KOPT-K1 (cell line): ENCODE measurements at regions not wholly inside any gene's neighbourhood (a gene's known extent, or its start where the extent isn't known, plus 50 kb on each side); places are given as distances from the start of the nearest gene placed in this dataset.

Experiments
- H3K27ac ChIP-seq: fragments of 200-600 bp; sonication (generic); 2 replicates; pipeline ENCODE4 v1.5.1; 2016; ENCODE audit warnings: antibody characterized with exemption, mild to moderate bottlenecking, low read depth, low read length; ENCODE audit not compliant: poor library complexity, severe bottlenecking
- H3K36me3 ChIP-seq: fragments of 200-600 bp; sonication (generic); 2 replicates; pipeline ENCODE4 v1.5.1; 2017; ENCODE audit warnings: antibody characterized with exemption, mild to moderate bottlenecking, low read length, moderate library complexity; ENCODE audit not compliant: insufficient read depth
- H3K9me3 ChIP-seq: fragments of 200-600 bp; sonication (generic); 2 replicates; pipeline ENCODE4 v1.5.1; 2017; ENCODE audit warnings: antibody characterized with exemption, low read length, mild to moderate bottlenecking; ENCODE audit not compliant: insufficient read depth, poor library complexity, severe bottlenecking

GRCh38 chr4:123606946-123607542 is 210.4 kb downstream of the SPRY1 start:
- H3K9me3 ChIP-seq: no peaks in the 10 kb centered on the region
- H3K36me3 ChIP-seq: no peaks in the 10 kb centered on the region
- H3K27ac ChIP-seq: peak overlapping the region; percentile 13

GRCh38 chr4:123609829-123610228 is 213.2 kb downstream of the SPRY1 start:
- no peaks in the 10 kb centered on the region for H3K36me3 ChIP-seq
- no peak overlapping the region for H3K27ac ChIP-seq
- H3K9me3 ChIP-seq: no peaks in the 10 kb centered on the region

GRCh38 chr4:123613586-123614344 is 217.2 kb downstream of the SPRY1 start:
- Histone ChIP-seq H3K9me3 (no peaks in the 10 kb centered on the region), H3K27ac (no peak overlapping the region), H3K36me3 (no peaks in the 10 kb centered on the region)

GRCh38 chr4:123615901-123616300 is 219.3 kb downstream of the SPRY1 start:
- H3K9me3 ChIP-seq: no peaks in the 10 kb centered on the region
- H3K36me3 ChIP-seq: no peaks in the 10 kb centered on the region
- H3K27ac ChIP-seq: no peak overlapping the region

GRCh38 chr4:123616951-123617461 is 220.4 kb downstream of the SPRY1 start:
- Histone ChIP-seq H3K27ac (no peak overlapping the region), H3K36me3 (no peaks in the 10 kb centered on the region), H3K9me3 (no peaks in the 10 kb centered on the region)

GRCh38 chr4:123617791-123618190 is 221.2 kb downstream of the SPRY1 start:
- H3K9me3 ChIP-seq: no peaks in the 10 kb centered on the region
- H3K27ac ChIP-seq: no peak overlapping the region
- H3K36me3 ChIP-seq: no peaks in the 10 kb centered on the region

- H3K36me3 ChIP-seq: no peaks in the 10 kb centered on the region
- H3K9me3 ChIP-seq: no peaks in the 10 kb centered on the region
- H3K27ac ChIP-seq: no peak overlapping the region
Measured at GRCh38 chr4:123618606-123619005, 222.0 kb downstream of the SPRY1 start.

GRCh38 chr4:123619326-123619725 is 222.7 kb downstream of the SPRY1 start:
- H3K36me3 ChIP-seq: no peaks in the 10 kb centered on the region
- H3K27ac ChIP-seq: no peak overlapping the region
- peaks cover 3% of the 10 kb centered on the region for H3K9me3 ChIP-seq

GRCh38 chr4:123619895-123620294 is 223.3 kb downstream of the SPRY1 start:
- no peaks in the 10 kb centered on the region for H3K36me3 ChIP-seq
- peaks cover 8% of the 10 kb centered on the region for H3K9me3 ChIP-seq
- no peak overlapping the region for H3K27ac ChIP-seq

- Histone ChIP-seq H3K27ac (no peak overlapping the region), H3K36me3 (no peaks in the 10 kb centered on the region), H3K9me3 (peaks cover 12% of the 10 kb centered on the region)
Measured at GRCh38 chr4:123621072-123621705, 224.6 kb downstream of the SPRY1 start.

GRCh38 chr4:123622572-123622971 is 226.0 kb downstream of the SPRY1 start:
- Histone ChIP-seq H3K9me3 (peaks cover 12% of the 10 kb centered on the region), H3K27ac (no peak overlapping the region), H3K36me3 (no peaks in the 10 kb centered on the region)

- Histone ChIP-seq H3K9me3 (peaks cover 12% of the 10 kb centered on the region), H3K36me3 (no peaks in the 10 kb centered on the region), H3K27ac (no peak overlapping the region)
Measured at GRCh38 chr4:123623611-123624010, 227.0 kb downstream of the SPRY1 start.

GRCh38 chr4:123624959-123625358 is 228.4 kb downstream of the SPRY1 start:
- Histone ChIP-seq H3K9me3 (peaks cover 12% of the 10 kb centered on the region), H3K36me3 (no peaks in the 10 kb centered on the region), H3K27ac (no peak overlapping the region)

- Histone ChIP-seq H3K9me3 (peaks cover 12% of the 10 kb centered on the region), H3K27ac (no peak overlapping the region), H3K36me3 (no peaks in the 10 kb centered on the region)
Measured at GRCh38 chr4:123628288-123628687, 231.7 kb downstream of the SPRY1 start.

GRCh38 chr4:123631786-123632692 is 235.4 kb downstream of the SPRY1 start:
- H3K36me3 ChIP-seq: no peaks in the 10 kb centered on the region
- H3K27ac ChIP-seq: no peak overlapping the region
- no peaks in the 10 kb centered on the region for H3K9me3 ChIP-seq
